HG02588 (cell line): ENCODE measurements at regions not wholly inside any gene's neighbourhood (a gene's known extent, or its start where the extent isn't known, plus 50 kb on each side); places are given as distances from the start of the nearest gene placed in this dataset.
A peak's percentile ranks its signal among the peaks of the same experiment; 100 is the strongest.

Source experiments
- ATAC-seq: cut with Tn5 transposase; IDR thresholded peaks from one replicate; pipeline ENCODE4 v1.9.1; 2021; ENCODE audit warnings: mild to moderate bottlenecking, moderate library complexity; ENCODE audit not compliant: unreplicated experiment

DNA sequence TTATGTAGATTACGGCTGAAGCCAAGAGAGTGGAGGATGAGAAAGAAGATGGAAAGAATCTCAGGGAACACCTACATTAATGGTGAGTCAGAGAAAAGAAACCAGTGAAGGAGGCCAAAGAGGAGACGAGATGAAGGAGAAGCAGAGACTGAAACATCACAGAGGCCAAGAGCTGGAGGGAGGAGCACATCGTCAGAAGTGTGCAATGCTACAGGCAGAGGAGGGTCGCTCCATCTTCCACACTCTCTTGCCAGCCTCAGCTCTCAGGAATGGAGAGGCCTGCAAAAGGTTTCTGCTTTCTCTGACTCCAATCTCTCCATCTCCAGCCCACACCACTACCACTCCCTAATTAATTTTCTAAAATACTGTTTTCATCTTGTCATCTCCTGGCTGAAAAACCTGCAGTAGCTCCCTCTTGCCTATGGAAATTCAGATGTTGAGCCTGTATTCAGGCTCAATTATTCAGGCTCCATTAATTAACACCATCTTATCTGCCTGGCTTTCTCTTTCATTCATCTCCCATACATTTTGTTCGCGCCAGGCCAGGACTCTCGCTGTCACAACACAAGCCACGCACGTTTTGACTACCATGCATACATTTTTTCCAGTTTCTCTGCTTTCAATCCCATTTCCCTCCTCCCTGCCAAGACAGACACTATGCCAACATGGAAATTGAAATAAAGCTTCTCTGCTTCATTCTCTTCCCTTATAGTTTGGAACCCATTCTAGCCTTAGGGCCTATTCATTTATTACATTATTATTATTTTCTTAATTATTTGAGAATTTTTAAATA, 165.8 kb downstream of the INHBA start:
- ATAC-seq, result no peak

DNA sequence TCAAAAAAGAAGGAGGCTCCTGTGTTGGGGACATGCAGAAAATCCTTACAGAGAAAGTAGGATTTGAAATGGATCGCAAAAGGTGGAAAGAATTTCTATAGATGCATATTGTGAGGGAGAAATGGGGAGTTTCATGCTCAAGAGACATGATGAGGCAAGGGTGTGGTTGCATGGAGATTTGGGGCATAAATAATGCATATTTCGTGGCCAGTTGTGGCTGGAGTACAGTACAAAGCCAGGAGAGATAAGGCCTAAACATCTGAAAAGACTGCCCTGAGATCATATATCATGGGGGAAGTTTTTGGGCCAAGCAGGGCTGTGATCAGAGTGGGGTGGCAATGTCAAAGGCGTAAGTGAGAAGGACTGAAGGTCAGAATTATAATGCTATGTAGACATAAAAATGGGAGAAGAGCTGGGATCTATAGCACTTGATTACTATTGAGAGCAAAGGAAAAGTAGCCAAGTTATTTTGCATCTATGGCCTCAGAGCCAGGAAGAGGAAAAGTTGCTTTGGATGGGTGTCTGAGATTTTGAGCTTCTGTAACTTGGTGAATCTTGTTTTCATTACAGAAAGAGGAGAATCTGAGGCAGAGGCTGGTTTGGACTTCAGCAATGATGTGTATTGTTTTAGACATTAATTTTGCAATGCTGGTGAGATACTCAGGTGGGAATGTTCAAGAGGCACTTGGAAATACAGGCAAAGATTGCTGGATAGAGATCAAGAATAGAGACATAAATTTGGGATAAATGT, 166.6 kb downstream of the INHBA start:
- no peak for ATAC-seq

DNA sequence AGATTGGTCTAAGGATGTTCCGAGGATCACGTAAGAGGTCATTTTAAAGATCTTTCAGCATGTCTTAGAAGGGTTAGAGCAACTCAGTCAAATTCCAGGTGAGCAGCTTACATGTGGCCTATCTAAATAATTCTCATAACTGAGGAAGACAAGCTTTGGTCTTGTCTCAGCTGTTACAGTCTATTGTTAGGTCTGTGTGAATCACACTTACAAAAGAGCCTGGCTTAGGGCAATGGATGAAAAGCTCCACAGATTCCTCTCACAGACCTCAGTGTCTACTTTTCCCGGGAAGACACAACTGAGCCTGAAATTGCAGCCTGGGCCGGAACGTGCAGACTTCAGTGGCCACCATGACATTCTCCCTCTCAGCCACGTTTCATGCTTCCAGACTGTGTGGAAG, 173.1 kb downstream of the INHBA start:
- no peak for ATAC-seq

DNA sequence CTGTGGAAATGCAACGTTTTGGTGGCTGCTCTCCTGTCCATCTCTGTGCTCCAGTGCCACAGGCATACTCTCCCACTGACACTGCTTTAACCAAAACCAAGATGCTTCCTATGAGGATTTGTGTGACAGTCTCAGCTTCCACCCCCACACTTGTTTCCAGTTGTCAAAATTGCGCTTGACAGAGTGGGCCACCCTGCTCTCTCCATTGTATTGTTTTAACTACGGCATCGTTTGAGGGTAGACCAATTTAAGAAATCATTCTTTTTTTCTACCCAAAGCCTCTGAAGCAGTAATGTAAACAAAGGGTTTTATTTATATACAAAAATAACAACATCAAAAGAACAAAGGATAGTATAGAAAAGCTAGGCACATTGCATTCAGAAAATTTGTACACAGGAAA, 178.0 kb downstream of the INHBA start:
- ATAC-seq, result no peak

DNA sequence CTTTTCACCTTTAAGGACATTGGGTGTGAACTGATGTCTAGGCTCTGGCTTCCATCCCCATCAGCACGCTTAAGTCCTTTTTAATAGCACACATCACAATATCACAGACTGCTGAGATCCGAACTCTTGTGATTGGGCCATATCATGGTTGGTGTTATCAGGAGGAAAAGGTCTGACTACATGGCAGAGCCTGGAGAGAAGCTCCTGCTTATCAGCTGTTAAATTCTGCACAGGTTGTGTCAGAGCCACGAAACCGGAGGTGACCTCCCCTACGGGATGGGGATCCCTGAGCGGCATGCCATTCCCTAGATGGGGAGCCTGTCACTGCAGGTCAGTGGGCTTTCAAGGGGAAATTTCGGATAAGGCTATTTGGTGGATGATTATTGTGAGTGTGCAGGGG, 182.4 kb downstream of the INHBA start:
- ATAC-seq, result no peak

DNA sequence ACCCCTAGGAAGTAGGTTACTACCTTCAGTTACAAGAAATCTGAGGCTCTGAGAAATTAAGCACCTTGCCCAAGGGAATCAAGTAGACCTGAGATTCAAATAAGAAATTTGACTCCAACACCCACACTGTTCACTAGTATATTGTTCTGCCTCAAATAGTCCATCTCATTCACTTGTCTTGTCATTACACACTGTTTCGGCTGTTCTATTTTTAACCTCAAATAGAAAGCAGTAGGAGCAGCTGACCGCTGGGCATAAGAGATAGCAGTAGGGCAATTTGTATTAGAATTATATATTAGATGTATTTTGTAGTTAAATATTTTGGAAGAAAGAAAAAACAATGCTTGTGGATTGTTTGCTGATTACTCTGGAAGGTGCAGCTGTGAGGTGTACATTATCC, 185.1 kb downstream of the INHBA start:
- ATAC-seq, result no peak

DNA sequence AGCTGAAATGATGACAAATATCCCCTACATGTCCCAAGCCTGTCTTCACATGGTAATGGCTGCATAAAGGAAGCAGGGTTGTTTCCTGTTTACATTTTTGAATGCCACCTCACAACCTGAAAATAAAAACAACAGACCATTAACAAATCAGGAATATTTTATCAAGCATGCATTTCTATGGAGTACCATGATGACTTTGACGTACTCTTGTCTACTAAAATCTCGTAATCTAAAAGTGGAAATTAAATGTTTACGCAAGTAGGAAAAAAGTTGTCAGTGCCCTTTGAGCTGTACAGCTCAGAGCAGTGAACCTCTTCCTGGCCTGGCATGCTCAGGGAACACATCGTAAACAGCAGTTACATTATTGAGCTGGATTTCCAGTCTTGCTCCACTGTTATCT, 194.1 kb downstream of the INHBA start:
- no peak for ATAC-seq

DNA sequence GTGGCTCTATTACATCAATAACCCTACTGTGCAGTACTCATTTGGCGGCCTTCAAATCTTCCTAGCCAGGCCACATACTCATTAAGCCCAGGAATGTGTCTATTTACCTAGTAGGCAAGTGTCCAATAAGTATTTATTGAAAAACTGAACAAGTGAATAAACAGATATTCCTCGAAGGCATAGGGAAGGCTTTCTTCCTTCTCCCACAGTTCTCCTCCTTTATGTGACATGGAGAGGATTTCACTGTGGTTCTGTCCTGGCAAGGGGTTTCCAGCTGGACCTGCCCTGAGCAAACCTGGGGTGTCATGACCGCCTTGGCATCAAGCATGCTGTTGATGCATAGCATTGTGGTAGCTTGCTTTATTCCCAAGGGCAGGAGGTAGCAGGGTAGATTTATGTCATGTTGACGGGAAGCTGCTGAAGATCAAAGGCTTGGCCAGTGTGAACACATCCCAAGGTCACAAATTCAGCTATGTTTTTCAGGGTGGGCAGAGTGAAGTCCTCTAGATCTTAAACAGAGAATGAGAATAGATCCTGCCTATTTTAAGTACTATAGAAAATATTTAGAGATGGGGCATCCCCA, 195.1 kb downstream of the INHBA start:
- no peak for ATAC-seq

DNA sequence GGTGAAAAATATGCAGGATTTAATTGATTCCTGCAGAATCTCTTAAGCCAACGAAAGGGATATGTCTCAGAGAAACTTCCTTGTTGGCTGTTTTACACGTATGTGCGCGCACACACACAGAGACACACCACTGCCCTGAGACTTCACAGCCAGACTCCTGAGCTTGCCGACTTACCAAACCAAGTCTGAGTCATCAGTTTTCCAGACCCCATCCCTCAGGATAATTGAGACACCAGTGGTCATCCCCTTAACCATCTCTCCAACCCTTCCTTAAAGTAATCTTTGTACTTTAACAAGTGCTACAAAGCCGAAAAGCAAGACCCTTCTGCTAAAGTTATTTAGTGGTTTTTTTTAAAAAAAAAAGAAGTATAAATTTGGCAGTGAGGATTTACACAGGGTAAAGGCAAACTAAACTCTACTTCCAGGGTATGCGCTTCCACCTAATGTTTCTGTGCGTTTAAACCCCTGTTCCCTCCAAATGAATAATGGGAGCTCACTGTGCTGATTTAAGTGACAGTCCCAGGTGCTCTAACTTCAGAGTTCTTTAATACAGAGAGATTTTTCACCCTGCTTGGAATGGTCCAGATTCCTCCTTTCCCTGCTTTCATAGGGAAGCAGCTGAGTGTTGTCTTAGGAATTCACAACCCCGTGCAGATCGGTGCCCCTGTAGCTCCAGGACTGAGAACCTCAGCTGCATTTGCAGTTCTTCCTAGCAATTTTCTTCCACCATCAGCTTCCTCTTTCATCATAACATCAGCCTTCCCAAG, 198.5 kb downstream of the INHBA start:
- no peak for ATAC-seq

DNA sequence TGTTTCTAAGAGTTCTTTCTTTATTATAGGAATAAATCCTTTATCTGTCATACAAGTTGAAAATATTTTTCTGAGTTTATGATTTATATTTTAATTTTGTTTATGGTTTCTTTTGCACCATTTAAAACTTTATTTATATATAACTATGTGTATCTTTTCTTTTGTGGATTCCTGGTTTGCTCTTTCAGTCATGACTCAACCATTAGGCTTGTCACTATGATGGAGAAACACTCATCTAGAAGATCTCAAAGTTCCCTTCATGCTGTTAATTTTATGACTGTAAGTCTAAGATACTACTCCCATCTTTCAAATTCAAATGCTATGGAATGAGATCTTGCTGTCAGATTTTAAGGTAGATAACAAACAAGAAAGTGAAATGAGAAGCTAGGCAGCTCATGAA, 199.5 kb downstream of the INHBA start:
- no peak for ATAC-seq

DNA sequence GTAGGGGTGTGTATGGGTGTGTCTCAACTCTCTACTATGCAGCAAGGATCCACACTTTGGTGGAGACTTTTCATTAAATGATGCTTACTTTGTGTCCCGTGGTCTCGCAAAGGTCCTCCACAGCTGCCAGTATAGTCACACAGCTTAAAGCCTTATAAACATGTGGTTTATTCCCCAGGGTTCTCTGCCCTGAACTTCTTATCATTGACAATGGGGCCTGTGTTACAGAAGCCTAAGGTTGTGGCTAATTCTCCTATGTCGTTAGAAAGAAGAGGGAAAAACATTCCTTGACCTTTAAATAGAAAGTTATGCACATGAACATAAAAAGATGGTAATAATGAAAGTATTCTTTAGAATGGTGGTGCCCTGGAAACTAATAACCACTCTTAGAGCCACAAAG, 201.4 kb downstream of the INHBA start:
- ATAC-seq, result no peak

DNA sequence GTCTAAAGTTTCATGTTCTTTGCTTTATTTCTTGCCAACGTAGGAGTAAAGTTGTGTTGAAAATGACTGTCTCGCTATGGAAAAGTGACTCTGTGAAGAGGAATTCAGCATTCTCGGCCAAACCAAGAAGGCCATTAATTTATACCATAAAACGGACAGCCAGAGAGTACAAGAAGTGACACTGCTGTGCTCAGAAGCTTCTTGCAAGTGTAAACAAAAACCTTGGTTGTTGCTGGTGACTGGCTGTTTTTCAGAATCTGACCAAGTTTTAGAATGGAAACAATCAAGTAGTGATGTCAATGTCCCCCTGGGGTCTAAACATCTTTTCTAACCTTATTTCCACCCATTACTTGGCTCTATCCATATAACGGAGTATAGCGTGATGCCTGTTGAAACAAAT, 201.9 kb downstream of the INHBA start:
- no peak for ATAC-seq

DNA sequence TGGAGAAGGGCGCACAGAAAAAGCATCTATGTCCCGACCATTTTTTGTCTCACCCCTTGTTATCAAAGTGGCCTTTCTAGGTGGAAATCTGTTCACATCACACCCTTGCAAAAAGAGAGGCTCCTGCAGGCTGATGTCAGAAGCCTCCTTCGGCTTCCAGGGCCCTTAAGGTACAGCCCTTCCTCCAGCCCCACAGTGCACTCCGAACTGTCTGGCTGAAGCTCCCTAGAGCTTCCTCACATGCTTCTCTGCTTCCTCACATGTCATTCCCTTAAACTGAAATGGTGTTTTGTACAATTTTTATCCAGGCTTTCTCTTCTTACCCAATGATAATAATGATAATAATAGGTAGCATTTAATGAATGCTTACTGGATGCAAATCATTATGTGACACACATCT, 210.3 kb downstream of the INHBA start:
- no peak for ATAC-seq

DNA sequence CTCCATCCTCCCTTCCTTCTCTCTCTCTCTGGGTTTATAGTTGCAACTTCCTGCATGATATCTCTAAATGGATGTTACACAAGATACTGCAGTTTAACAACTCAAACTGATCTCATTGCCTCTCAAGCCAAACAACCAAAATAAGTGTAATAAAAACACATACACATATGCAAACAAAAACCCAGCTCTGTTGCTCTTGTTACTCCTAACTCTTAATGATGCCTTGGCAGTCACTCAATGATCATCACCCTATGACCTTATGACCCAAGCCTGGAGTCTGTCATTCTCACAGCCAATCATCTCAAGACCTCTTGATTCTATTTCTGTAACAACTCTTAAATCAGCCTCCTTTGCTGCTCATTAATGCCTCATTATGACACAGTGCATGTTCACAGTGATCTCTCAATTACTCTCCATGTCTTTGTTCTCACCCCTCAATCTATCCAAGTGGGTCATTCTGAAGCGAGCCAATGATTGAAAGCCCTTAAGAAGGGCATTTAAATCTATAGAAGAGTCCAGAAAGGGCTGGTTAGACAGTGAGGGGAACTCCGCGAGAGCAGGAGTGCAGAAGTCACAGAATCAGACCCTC, 210.9 kb downstream of the INHBA start:
- no peak for ATAC-seq

DNA sequence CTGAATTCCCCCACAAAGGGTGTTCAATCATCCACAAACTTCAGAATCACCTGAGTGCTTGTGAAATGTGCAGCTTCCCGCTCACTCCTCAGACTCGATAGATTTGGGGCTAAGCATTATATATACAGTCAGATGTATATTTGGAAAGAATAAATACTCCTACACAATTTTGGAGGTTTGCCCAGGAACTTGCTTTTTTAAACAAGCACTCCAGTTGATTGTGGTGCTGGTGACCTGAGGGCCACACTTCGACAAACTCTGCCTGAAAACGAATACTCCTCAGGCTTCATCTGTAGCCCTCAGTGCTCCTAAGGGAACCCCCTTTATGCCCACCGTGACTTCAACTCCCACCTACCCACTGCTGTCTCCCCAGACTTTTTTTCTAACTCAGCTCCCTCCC, 211.6 kb downstream of the INHBA start:
- ATAC-seq, result no peak

DNA sequence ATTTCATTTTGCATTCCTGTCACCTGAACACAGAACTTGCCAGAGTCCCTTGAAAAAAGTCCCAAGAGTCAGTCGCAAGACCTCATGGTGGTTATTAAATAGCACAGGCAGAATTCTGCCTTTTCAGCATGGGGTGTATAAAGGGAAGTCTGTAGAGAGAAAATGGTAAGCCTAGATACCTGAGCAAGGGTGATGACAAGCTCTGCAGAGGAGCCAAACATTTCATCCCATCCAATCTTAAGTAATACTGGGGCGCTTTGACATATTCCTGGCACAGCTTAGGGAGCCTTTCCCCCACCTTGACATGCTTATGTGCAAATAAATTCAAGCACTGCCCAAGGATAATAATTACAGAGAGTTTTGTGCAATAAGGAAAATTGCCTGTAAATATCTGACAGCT, 213.0 kb downstream of the INHBA start:
- ATAC-seq, result no peak

DNA sequence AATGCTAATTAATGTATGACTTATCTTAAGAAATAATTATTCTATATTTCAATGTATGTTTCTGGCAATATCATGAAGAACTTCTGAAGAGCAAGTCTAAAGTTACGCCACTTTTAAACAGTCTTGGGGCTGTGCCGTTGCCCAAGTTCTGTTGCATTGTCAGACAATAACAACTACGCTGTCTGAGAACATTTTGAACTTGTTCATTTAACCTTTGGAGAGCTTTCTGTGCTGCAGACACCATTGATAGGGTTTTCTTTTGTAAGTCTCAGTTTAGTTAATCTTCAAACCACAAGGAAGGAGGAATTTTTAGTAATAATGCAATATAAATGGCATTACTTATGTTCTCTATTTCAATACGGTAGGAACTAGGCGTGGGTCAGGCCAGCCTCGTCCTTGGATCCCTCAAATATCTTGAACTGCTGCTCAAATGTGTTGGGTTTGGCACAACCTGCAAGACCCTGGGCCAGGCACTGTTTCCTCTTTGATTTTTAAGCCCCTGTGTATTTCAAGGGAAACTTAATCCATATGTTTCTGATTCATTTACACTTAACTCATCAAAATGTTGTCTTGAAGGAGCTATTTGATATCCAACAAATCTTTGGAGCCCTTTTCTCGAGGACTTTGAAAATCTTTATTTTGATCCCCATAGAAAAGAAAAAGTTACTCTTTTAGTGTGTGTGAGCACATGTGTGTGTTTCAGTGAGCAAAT, 215.5 kb downstream of the INHBA start:
- ATAC-seq, result no peak

DNA sequence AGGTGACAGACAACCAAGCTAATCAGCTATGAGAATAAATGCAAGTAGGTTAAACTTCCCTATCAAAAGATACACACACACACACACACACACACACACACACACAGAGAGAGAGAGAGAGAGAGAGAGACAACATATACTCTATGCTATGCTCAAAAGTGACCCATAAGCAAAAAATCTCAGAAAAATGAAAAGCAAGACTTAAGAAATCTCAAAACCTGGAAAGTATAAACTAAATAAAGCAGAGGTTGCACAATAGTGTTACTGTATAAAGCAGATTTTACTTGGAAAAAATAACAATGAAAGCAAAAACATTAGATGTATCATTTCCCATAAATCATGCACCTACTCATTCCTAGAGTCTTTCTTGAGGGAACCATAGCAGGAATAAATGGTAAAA, 221.5 kb downstream of the INHBA start:
- ATAC-seq, result no peak

DNA sequence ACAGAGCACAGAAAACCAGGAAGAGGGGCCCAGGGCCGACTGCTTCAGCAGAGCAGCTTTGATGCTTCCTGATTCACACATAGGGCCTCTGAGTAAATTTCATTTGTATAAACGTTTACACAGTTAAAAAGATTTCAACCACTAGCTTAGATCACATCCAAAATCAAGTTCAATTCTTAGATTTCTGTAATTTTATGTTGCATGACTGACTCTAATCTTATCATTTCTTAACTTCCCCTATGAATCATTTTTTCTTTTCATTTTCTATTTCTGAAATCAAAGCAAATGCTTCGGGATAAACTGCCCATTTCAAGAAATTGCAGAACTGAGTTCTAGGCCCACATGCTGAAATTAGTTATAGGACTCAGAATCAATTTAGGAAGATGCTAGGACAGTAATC, 224.7 kb downstream of the INHBA start:
- ATAC-seq, result no peak

DNA sequence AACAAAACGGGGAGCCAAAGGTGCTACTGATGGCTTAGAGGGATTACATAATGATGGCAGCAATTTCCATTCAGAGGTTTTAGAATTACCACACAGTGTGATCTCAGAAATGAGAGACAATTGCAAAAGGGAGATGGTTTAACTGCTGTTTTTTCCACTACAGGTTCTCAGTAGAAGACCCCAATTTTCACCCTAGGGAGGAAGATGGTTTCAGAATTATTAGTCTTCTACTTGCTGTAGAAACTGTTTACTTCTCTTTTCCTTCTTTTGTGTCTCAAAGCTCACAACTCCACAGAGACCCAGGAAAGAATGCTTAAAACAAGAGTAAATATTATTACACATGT, 226.5 kb downstream of the INHBA start:
- ATAC-seq, result peak; percentile 42
